CD4-positive, alpha-beta memory T cell (primary cell): ENCODE measurements at regions not wholly inside any gene's neighbourhood (a gene's known extent, or its start where the extent isn't known, plus 50 kb on each side); places are given as distances from the start of the nearest gene placed in this dataset.

Source experiments
- CTCF ChIA-PET: fragments of 350-600 bp; sonication (Branson Sonifier 250); formaldehyde crosslinking; loops from one replicate; lab custom pipeline; 2021; ENCODE audit warnings: inconsistent platforms; ENCODE audit not compliant: partially characterized antibody; lab: Charles Lee
- POLR2A ChIA-PET: fragments of 350-600 bp; sonication (Branson Sonifier 250); formaldehyde crosslinking; loops from one replicate; lab custom pipeline; 2021; ENCODE audit not compliant: partially characterized antibody; lab: Charles Lee
- DNase-seq, 5 donors: peaks; one replicate each; pipeline versions ENCODE4 v3.0.0 to v3.0.0-alpha.2; 2020 to 2022; ENCODE audit warnings: mixed read lengths in 1 of 5
- H3K27ac ChIP-seq: one replicate; pipeline ENCODE4 v1.7.0; 2013; ENCODE audit warnings: low read depth, low read length
- H3K27me3 ChIP-seq: 2 replicates; pipeline ENCODE4 v1.7.0; 2013; ENCODE audit warnings: mild to moderate bottlenecking, low read length, moderate library complexity; ENCODE audit not compliant: insufficient read depth
- H3K36me3 ChIP-seq: 2 replicates; pipeline ENCODE4 v1.7.0; 2013; ENCODE audit warnings: mild to moderate bottlenecking, low read length, moderate library complexity; ENCODE audit not compliant: insufficient read depth
- H3K4me1 ChIP-seq: 2 replicates; pipeline ENCODE4 v1.7.0; 2013; ENCODE audit warnings: mild to moderate bottlenecking, low read length, moderate library complexity; ENCODE audit not compliant: insufficient read depth
- H3K4me3 ChIP-seq, 2 donors: one replicate each; pipeline ENCODE4 v1.7.0; 2013; ENCODE audit warnings: low read length in 2 of 2, mild to moderate bottlenecking in 1 of 2
- H3K9me3 ChIP-seq, 2 donors: one replicate each; pipeline ENCODE4 v1.7.0; 2013; ENCODE audit warnings: low read length in 2 of 2, control low read depth in 1 of 2; ENCODE audit not compliant: control insufficient read depth in 1 of 2
- H3K27ac Mint-ChIP-seq, 7 donors: one replicate each; pipeline ENCODE4 v1.8.0; 2020 to 2021; ENCODE audit warnings: mixed read lengths in 7 of 7, mild to moderate bottlenecking in 6 of 7, inconsistent platforms in 3 of 7, moderate library complexity in 3 of 7
- H3K27me3 Mint-ChIP-seq, 2 donors: one replicate each; pipeline ENCODE4 v1.8.0; 2020 to 2021; ENCODE audit warnings: mixed read lengths in 2 of 2
- H3K36me3 Mint-ChIP-seq, 2 donors: one replicate each; pipeline ENCODE4 v1.8.0; 2020 to 2021; ENCODE audit warnings: mixed read lengths in 2 of 2, inconsistent platforms in 1 of 2, mild to moderate bottlenecking in 1 of 2
- H3K4me1 Mint-ChIP-seq, 4 donors: one replicate each; pipeline ENCODE4 v1.8.0; 2020 to 2021; ENCODE audit warnings: mixed read lengths in 4 of 4, mild to moderate bottlenecking in 1 of 4
- H3K4me3 Mint-ChIP-seq, 8 donors: one replicate each; pipeline ENCODE4 v1.8.0; 2020 to 2021; ENCODE audit warnings: mixed read lengths in 8 of 8, mild to moderate bottlenecking in 7 of 8, moderate library complexity in 6 of 8, inconsistent platforms in 3 of 8
- H3K9me3 Mint-ChIP-seq, 8 donors: one replicate each; pipeline ENCODE4 v1.8.0; 2020 to 2021; ENCODE audit warnings: mixed read lengths in 8 of 8, mild to moderate bottlenecking in 5 of 8, inconsistent platforms in 3 of 8, moderate library complexity in 1 of 8
- intact Hi-C: fragments of 100-400 bp; cut with micrococcal nuclease; formaldehyde crosslinking; loops from one replicate; pipeline ENCODE4 v1.15.1; 2023

- Mint-ChIP-seq H3K4me3 (no peak overlapping the region), H3K9me3 (peaks cover 0 to 43% (median 21%) of the 10 kb centered on the region in 8 donors), H3K27ac (no peak overlapping the region), H3K27me3 (no peaks in the 10 kb centered on the region), H3K4me1 (no peaks in the 10 kb centered on the region), H3K36me3 (no peaks in the 10 kb centered on the region)
- ChIA-PET CTCF (no interaction called here), POLR2A (no interaction called here)
- Histone ChIP-seq H3K9me3 (no peaks in the 10 kb centered on the region), H3K4me1 (no peaks in the 10 kb centered on the region), H3K27ac (no peak overlapping the region), H3K36me3 (no peaks in the 10 kb centered on the region), H3K27me3 (no peaks in the 10 kb centered on the region), H3K4me3 (no peak overlapping the region)
- intact Hi-C loops: no loop called here
- no peak for DNase-seq
Measured at GRCh38 chrX:8319359-8319758, 145.3 kb upstream of the VCX3B start.

GRCh38 chrX:8323356-8323755 is 141.3 kb upstream of the VCX3B start:
- no peak for DNase-seq
- Mint-ChIP-seq H3K27ac (peak overlapping the region in 1 of 7 donors; percentile 32), H3K4me3 (no peak overlapping the region), H3K4me1 (no peaks in the 10 kb centered on the region), H3K27me3 (no peaks in the 10 kb centered on the region), H3K36me3 (no peaks in the 10 kb centered on the region), H3K9me3 (peaks cover 0 to 42% (median 19%) of the 10 kb centered on the region in 8 donors)
- no peak overlapping the region for H3K27ac ChIP-seq
- H3K4me1 ChIP-seq: no peaks in the 10 kb centered on the region
- CTCF ChIA-PET: no interaction called here
- intact Hi-C loops: no loop called here
- H3K27me3 ChIP-seq: no peaks in the 10 kb centered on the region
- no peaks in the 10 kb centered on the region for H3K36me3 ChIP-seq
- POLR2A ChIA-PET: no interaction called here
- H3K9me3 ChIP-seq: no peaks in the 10 kb centered on the region
- H3K4me3 ChIP-seq: no peak overlapping the region

GRCh38 chrX:8341814-8342590 is 122.6 kb upstream of the VCX3B start:
- no peaks in the 10 kb centered on the region for H3K27me3 Mint-ChIP-seq
- POLR2A ChIA-PET: no interaction called here
- Histone ChIP-seq H3K36me3 (no peaks in the 10 kb centered on the region), H3K27me3 (no peaks in the 10 kb centered on the region), H3K9me3 (no peaks in the 10 kb centered on the region), H3K27ac (no peak overlapping the region), H3K4me3 (no peak overlapping the region), H3K4me1 (no peaks in the 10 kb centered on the region)
- CTCF ChIA-PET: no interaction called here
- peaks cover 0 to 59% (median 33%) of the 10 kb centered on the region in 8 donors for H3K9me3 Mint-ChIP-seq
- intact Hi-C loops: no loop called here
- no peak overlapping the region for H3K4me3 Mint-ChIP-seq
- no peak for DNase-seq
- no peaks in the 10 kb centered on the region for H3K36me3 Mint-ChIP-seq
- no peaks in the 10 kb centered on the region for H3K4me1 Mint-ChIP-seq
- no peak overlapping the region for H3K27ac Mint-ChIP-seq

- Mint-ChIP-seq H3K9me3 (peaks cover 0 to 48% (median 27%) of the 10 kb centered on the region in 8 donors), H3K4me3 (no peak overlapping the region), H3K27me3 (no peaks in the 10 kb centered on the region), H3K36me3 (no peaks in the 10 kb centered on the region), H3K27ac (no peak overlapping the region), H3K4me1 (no peaks in the 10 kb centered on the region)
- H3K27me3 ChIP-seq: no peaks in the 10 kb centered on the region
- no peaks in the 10 kb centered on the region for H3K9me3 ChIP-seq
- ChIA-PET CTCF (no interaction called here), POLR2A (no interaction called here)
- no peaks in the 10 kb centered on the region for H3K4me1 ChIP-seq
- intact Hi-C loops: no loop called here
- DNase-seq: no peak
- no peak overlapping the region for H3K4me3 ChIP-seq
- no peaks in the 10 kb centered on the region for H3K36me3 ChIP-seq
- no peak overlapping the region for H3K27ac ChIP-seq
Measured at GRCh38 chrX:8345473-8345872, 119.2 kb upstream of the VCX3B start.

- H3K27me3 Mint-ChIP-seq: no peaks in the 10 kb centered on the region
- ChIA-PET POLR2A (no interaction called here), CTCF (no interaction called here)
- Histone ChIP-seq H3K9me3 (no peaks in the 10 kb centered on the region), H3K27me3 (no peaks in the 10 kb centered on the region), H3K4me3 (no peak overlapping the region), H3K4me1 (no peaks in the 10 kb centered on the region), H3K36me3 (no peaks in the 10 kb centered on the region), H3K27ac (no peak overlapping the region)
- DNase-seq: no peak
- intact Hi-C loops: no loop called here
- no peaks in the 10 kb centered on the region for H3K36me3 Mint-ChIP-seq
- peaks cover 0 to 49% (median 27%) of the 10 kb centered on the region in 8 donors for H3K9me3 Mint-ChIP-seq
- H3K27ac Mint-ChIP-seq: no peak overlapping the region
- no peaks in the 10 kb centered on the region for H3K4me1 Mint-ChIP-seq
- H3K4me3 Mint-ChIP-seq: no peak overlapping the region
Measured at GRCh38 chrX:8346060-8346459, 118.6 kb upstream of the VCX3B start.

- intact Hi-C loops: no loop called here
- POLR2A ChIA-PET: no interaction called here
- no peaks in the 10 kb centered on the region for H3K36me3 Mint-ChIP-seq
- H3K36me3 ChIP-seq: no peaks in the 10 kb centered on the region
- H3K4me3 ChIP-seq: no peak overlapping the region
- H3K9me3 Mint-ChIP-seq: peaks cover 0 to 44% (median 28%) of the 10 kb centered on the region in 8 donors
- H3K27me3 Mint-ChIP-seq: no peaks in the 10 kb centered on the region
- H3K27me3 ChIP-seq: no peaks in the 10 kb centered on the region
- H3K4me1 ChIP-seq: no peaks in the 10 kb centered on the region
- no peak overlapping the region for H3K27ac Mint-ChIP-seq
- H3K27ac ChIP-seq: no peak overlapping the region
- CTCF ChIA-PET: no interaction called here
- no peak for DNase-seq
- H3K9me3 ChIP-seq: no peaks in the 10 kb centered on the region
- H3K4me3 Mint-ChIP-seq: no peak overlapping the region
- no peaks in the 10 kb centered on the region for H3K4me1 Mint-ChIP-seq
Measured at GRCh38 chrX:8346892-8347291, 117.7 kb upstream of the VCX3B start.

- Mint-ChIP-seq H3K36me3 (no peaks in the 10 kb centered on the region), H3K27me3 (no peaks in the 10 kb centered on the region), H3K27ac (no peak overlapping the region), H3K4me1 (no peaks in the 10 kb centered on the region), H3K4me3 (peak overlapping the region in 1 of 8 donors; percentile 5), H3K9me3 (peaks cover 0 to 27% (median 10%) of the 10 kb centered on the region in 8 donors)
- intact Hi-C loops: no loop called here
- H3K36me3 ChIP-seq: no peaks in the 10 kb centered on the region
- POLR2A ChIA-PET: no interaction called here
- no peaks in the 10 kb centered on the region for H3K27me3 ChIP-seq
- H3K27ac ChIP-seq: no peak overlapping the region
- H3K4me3 ChIP-seq: no peak overlapping the region
- DNase-seq: no peak
- no peaks in the 10 kb centered on the region for H3K9me3 ChIP-seq
- CTCF ChIA-PET: no interaction called here
- H3K4me1 ChIP-seq: no peaks in the 10 kb centered on the region
Measured at GRCh38 chrX:8349816-8350544, 114.7 kb upstream of the VCX3B start.
